22Rv1 (cell line): ENCODE measurements at regions not wholly inside any gene's neighbourhood (a gene's known extent, or its start where the extent isn't known, plus 50 kb on each side); places are given as distances from the start of the nearest gene placed in this dataset.

Experiments used
- ZFX ChIP-seq: fragments of 450-650 bp; IDR thresholded peaks from 2 replicates; pipeline ENCODE4 v1.6.1; 2017; ENCODE audit warnings: antibody characterized with exemption, borderline replicate concordance
- TF ChIP-seq, protein P1 (sequence below): fragments of 450-650 bp; IDR thresholded peaks from 2 replicates; pipeline ENCODE4 v1.5.1; 2017; ENCODE audit warnings: mild to moderate bottlenecking

DNA sequence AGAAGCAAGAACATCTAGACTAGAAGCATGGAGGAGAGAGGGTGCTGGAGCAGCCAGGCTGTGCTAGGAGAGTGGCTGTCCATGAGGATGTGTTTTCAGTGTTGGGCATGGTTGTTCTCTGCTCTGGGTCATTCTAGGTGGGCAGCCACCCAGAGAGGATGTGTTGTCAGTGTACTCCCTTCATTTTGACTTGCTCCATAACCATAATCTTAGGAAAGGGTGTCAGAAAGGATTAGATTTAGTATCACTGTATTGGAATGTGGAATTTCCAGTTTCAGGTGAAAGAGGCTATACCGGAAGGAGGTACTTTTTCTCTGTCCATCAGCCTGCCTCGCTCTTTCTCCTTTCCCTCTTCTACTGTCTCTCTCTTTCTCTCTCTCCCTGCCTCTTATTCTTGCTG, 474.5 kb upstream of the PODXL start:
- TF ChIP-seq, protein P1, sequence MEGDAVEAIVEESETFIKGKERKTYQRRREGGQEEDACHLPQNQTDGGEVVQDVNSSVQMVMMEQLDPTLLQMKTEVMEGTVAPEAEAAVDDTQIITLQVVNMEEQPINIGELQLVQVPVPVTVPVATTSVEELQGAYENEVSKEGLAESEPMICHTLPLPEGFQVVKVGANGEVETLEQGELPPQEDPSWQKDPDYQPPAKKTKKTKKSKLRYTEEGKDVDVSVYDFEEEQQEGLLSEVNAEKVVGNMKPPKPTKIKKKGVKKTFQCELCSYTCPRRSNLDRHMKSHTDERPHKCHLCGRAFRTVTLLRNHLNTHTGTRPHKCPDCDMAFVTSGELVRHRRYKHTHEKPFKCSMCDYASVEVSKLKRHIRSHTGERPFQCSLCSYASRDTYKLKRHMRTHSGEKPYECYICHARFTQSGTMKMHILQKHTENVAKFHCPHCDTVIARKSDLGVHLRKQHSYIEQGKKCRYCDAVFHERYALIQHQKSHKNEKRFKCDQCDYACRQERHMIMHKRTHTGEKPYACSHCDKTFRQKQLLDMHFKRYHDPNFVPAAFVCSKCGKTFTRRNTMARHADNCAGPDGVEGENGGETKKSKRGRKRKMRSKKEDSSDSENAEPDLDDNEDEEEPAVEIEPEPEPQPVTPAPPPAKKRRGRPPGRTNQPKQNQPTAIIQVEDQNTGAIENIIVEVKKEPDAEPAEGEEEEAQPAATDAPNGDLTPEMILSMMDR: no peak
- no peak for TF ChIP-seq ZFX
